ENCODE measurements at regions not wholly inside any gene's neighbourhood (a gene's known extent, or its start where the extent isn't known, plus 50 kb on each side); places are given as distances from the start of the nearest gene placed in this dataset.

DNA sequence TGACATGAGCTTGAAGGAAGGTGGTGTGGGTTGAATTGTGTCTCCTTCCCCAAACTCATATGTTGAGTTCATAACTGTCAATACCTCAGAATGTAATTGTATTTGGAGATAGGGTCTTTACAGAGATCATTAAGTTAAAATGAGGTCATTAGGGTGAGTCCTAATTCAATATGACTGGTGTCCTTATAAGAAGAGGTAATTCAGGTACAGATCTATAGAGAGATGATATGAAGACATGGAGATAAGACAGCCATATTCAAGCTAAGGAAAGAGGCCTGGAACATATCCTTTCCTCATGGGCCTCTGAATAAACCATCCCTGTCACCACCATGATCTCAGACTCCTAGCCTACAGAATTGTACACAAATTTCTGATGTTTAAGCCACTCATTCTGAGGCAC is 514.7 kb upstream of the MGAT4C start:
- ChIA-PET POLR2A (no interaction called here), CTCF (no interaction called here)
- TF ChIP-seq MYC (IDR thresholded peaks at IDR 0.05; ENCODE audit: low read depth, low read length) = no peak
- TF ChIP-seq EZH2 (IDR thresholded peaks at IDR 0.05; ENCODE audit: borderline replicate concordance, low read depth, low read length, severe bottlenecking) = no peak
- Histone ChIP-seq H3K9me1 (replicated peaks; ENCODE audit: control insufficient read depth, extremely low read depth, insufficient read depth, low read length) (no peaks in the 10 kb centered on the region), H3K27ac (ENCODE audit: insufficient read depth, low read depth, low read length) (no peak overlapping the region), H3K36me3 (ENCODE audit: control insufficient read depth in 2 of 2, extremely low read depth in 1 of 2, insufficient read depth in 2 of 2, low read length in 2 of 2) (no peaks in the 10 kb centered on the region), H4K20me1 (replicated peaks; ENCODE audit: control insufficient read depth, extremely low read depth, insufficient read depth, low read length) (no peaks in the 10 kb centered on the region), H3K4me2 (ENCODE audit: insufficient read depth, low read length) (no peak overlapping the region), H3K9me3 (replicated peaks; ENCODE audit: control insufficient read depth, insufficient read depth, low read length) (no peaks in the 10 kb centered on the region), H3K9ac (replicated peaks; ENCODE audit: extremely low read depth, insufficient read depth, low read length) (no peak overlapping the region), H3K4me3 (replicated peaks in 1 of 3; ENCODE audit: insufficient read depth in 1 of 3, low read depth in 1 of 3, low read length in 3 of 3) (no peak overlapping the region), H2AFZ (ENCODE audit: low read depth, low read length) (no peak overlapping the region), H3K27me3 (ENCODE audit: control insufficient read depth in 2 of 2, insufficient read depth in 2 of 2, low read length in 2 of 2) (no peaks in the 10 kb centered on the region), H3K79me2 (ENCODE audit: control insufficient read depth, insufficient read depth, low read length) (no peaks in the 10 kb centered on the region), H3K4me1 (ENCODE audit: control insufficient read depth, extremely low read depth, insufficient read depth, low read length) (no peaks in the 10 kb centered on the region)
- BruUV-seq (replicated peaks) = no TSS peak
- intact Hi-C loops (cut with micrococcal nuclease) (no loop called here), dilution Hi-C loops (cut with MboI; ENCODE audit: extremely low pct_ligation_motif_present, low sequenced_read_pairs) (no loop called here)
- FAIRE-seq (no peak), DNase-seq (ENCODE audit: low read depth, low spot score) (no peak)

GRCh38 chr12:86748894-86749293 is 492.7 kb upstream of the MGAT4C start:
- TF ChIP-seq FOS (IDR thresholded peaks at IDR 0.05; ENCODE audit: borderline replicate concordance, insufficient read depth, low read length) (no peak), EZH2 (IDR thresholded peaks at IDR 0.05; ENCODE audit: borderline replicate concordance, low read depth, low read length, severe bottlenecking) (no peak), GATA2 (IDR thresholded peaks at IDR 0.05; ENCODE audit: insufficient read depth, insufficient read length, low read depth, low read length) (no peak), MYC (IDR thresholded peaks at IDR 0.05; ENCODE audit: low read depth, low read length) (no peak), POLR2A (IDR thresholded peaks at IDR 0.05; ENCODE audit: low read depth, low read length) (no peak), MAX (IDR thresholded peaks at IDR 0.05; ENCODE audit: insufficient read depth, insufficient read length) (no peak), CTCF (IDR thresholded peaks at IDR 0.05; ENCODE audit: extremely low read depth in 1 of 2, insufficient read depth in 1 of 2, low read depth in 1 of 2, low read length in 2 of 2) (no peak), POLR2AphosphoS5 (IDR thresholded peaks at IDR 0.05; ENCODE audit: insufficient read depth, low read depth, low read length) (no peak), JUN (IDR thresholded peaks at IDR 0.05; ENCODE audit: borderline replicate concordance, insufficient read depth, insufficient read length, low read depth) (no peak)
- Histone ChIP-seq H3K9me3 (replicated peaks; ENCODE audit: control insufficient read depth, insufficient read depth, low read length) (no peaks in the 10 kb centered on the region), H3K27me3 (ENCODE audit: control insufficient read depth in 2 of 2, insufficient read depth in 2 of 2, low read length in 2 of 2) (no peaks in the 10 kb centered on the region), H4K20me1 (replicated peaks; ENCODE audit: control insufficient read depth, extremely low read depth, insufficient read depth, low read length) (no peaks in the 10 kb centered on the region), H2AFZ (ENCODE audit: low read depth, low read length) (no peak overlapping the region), H3K79me2 (ENCODE audit: control insufficient read depth, insufficient read depth, low read length) (no peaks in the 10 kb centered on the region), H3K4me2 (ENCODE audit: insufficient read depth, low read length) (no peak overlapping the region), H3K9me1 (replicated peaks; ENCODE audit: control insufficient read depth, extremely low read depth, insufficient read depth, low read length) (no peaks in the 10 kb centered on the region), H3K4me3 (replicated peaks in 1 of 3; ENCODE audit: insufficient read depth in 1 of 3, low read depth in 1 of 3, low read length in 3 of 3) (no peak overlapping the region), H3K4me1 (ENCODE audit: control insufficient read depth, extremely low read depth, insufficient read depth, low read length) (no peaks in the 10 kb centered on the region), H3K9ac (replicated peaks; ENCODE audit: extremely low read depth, insufficient read depth, low read length) (no peak overlapping the region), H3K27ac (ENCODE audit: insufficient read depth, low read depth, low read length) (no peak overlapping the region), H3K36me3 (ENCODE audit: control insufficient read depth in 2 of 2, extremely low read depth in 1 of 2, insufficient read depth in 2 of 2, low read length in 2 of 2) (no peaks in the 10 kb centered on the region)
- ChIA-PET POLR2A (no interaction called here), CTCF (interaction anchor here (1.1 kb wide), 1 partner anchor 55 kb away, joined by 3 read pairs; no protein-coding TSS in a partner anchor)
- dilution Hi-C loops (cut with MboI; ENCODE audit: extremely low pct_ligation_motif_present, low sequenced_read_pairs) = no loop called here
- intact Hi-C loops (cut with micrococcal nuclease) = no loop called here
- no TSS peak for BruUV-seq (replicated peaks)
- no peak for FAIRE-seq
- DNase-seq (ENCODE audit: low read depth, low spot score) = no peak

Measured in endothelial cell of umbilical vein (primary cell).